GM21360 (cell line): ENCODE measurements at regions not wholly inside any gene's neighbourhood (a gene's known extent, or its start where the extent isn't known, plus 50 kb on each side); places are given as distances from the start of the nearest gene placed in this dataset.
"Not testable (repeated sequence)": the region's sequence is repeated elsewhere in the genome, so short reads cannot be mapped to it uniquely, and the experiment has no call there.

Experiments used
- ATAC-seq: cut with Tn5 transposase; IDR thresholded peaks from one replicate; pipeline ENCODE4 v1.9.1; 2021; ENCODE audit warnings: mild to moderate bottlenecking, moderate library complexity; ENCODE audit not compliant: unreplicated experiment

- no peak for ATAC-seq
These were observed 448.9 kb upstream of the PABPC4L start for GRCh38 chr4:134650461-134650860.

DNA sequence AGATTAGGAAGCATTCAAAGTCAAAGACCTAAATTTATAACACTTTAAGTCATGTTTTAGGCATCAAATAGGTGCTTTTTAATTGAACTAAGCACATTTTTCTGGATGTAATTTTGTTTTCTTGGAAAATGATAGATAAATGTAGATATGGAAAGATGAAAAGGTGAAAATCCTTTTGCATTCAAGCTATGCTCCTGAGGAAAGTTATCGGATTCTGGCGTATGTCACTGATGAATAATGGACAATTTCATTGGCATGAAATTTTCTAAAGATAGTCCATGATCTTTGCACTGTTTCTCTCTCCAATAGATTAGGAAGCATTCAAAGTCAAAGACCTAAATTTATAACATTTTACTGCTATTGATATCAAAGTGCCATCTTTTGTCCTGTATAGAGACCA, 444.2 kb upstream of the PABPC4L start:
- no peak for ATAC-seq

- ATAC-seq: no peak
These were observed 434.9 kb upstream of the PABPC4L start for GRCh38 chr4:134636338-134637051.

DNA sequence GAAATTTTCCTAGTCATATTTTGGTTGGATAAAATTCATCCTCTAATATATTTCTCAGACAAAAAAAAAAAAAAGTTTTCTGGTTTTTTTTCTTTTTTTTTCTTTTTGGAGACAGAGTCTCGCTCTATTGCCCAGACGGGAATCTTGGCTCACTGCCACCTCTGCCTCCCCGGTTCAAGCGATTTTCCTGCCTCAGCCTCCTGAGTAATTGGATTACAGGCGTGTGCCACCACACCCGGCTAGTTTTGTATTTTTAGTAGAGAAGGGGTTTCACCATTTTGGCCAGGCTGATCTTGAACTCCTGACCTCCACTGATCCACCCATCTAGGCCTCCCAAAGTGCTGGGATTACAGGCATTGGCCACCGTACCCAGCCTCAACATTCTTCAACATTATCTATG, 432.7 kb upstream of the PABPC4L start:
- no peak for ATAC-seq

GRCh38 chr4:134632056-134632455, 430.5 kb upstream of the PABPC4L start:
- ATAC-seq: no peak

DNA sequence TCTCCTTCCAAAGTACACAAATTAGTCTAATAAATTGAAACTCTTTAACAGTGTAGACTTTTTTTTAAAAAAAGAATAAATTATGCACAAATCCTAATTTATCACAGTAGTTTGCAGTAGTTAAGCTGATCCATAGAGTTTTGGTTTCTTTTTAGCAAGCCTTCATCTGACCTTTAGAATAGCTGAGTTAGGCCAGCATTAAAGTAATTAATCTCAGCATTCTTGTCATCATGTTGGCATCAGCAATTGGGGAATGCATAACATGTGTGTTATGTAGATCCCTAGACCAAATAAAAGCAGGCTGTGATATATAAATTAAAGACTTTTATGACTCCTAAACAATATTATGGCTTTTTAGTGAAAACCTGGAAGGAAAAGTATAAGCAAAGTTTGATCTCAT, 426.5 kb upstream of the PABPC4L start:
- no peak for ATAC-seq

DNA sequence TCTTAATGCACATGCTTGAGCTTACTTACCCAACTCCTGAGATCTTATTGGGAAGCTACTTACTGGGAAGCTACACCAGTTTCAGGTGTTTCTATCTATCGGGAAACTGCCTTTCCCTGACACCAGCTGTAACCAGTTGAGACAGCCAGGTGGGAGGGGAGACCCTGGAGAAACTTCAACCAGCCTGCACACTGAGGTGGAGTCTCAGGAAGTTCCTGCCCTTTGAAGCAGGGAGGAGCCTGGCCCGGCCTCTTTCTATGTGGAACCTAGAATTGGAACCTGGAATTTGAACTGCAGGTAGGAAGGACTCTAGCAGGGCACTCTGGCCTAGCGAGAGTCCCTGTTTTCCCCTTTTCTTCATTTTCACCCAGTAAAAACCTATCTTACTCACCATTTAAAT, 425.8 kb upstream of the PABPC4L start:
- ATAC-seq: no peak

DNA sequence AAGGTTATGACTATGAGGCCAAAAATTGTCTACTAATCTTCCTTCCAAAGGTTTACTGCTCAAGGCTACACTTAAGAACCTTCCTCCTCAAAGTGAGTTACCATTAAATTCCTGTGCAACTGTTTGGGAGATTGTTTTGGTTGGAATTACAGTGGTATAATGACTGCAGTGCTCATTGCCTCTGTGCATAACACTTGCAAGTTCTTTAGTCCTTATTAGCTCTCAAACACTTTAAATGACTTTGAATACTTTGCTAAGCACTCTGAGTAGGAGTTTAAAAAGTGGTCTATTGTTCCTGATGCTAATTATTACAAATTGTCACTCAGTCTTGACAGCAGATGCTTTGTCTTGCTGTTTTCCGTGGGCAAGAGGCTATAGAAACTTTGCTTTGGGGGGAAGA, 422.8 kb upstream of the PABPC4L start:
- no peak for ATAC-seq

DNA sequence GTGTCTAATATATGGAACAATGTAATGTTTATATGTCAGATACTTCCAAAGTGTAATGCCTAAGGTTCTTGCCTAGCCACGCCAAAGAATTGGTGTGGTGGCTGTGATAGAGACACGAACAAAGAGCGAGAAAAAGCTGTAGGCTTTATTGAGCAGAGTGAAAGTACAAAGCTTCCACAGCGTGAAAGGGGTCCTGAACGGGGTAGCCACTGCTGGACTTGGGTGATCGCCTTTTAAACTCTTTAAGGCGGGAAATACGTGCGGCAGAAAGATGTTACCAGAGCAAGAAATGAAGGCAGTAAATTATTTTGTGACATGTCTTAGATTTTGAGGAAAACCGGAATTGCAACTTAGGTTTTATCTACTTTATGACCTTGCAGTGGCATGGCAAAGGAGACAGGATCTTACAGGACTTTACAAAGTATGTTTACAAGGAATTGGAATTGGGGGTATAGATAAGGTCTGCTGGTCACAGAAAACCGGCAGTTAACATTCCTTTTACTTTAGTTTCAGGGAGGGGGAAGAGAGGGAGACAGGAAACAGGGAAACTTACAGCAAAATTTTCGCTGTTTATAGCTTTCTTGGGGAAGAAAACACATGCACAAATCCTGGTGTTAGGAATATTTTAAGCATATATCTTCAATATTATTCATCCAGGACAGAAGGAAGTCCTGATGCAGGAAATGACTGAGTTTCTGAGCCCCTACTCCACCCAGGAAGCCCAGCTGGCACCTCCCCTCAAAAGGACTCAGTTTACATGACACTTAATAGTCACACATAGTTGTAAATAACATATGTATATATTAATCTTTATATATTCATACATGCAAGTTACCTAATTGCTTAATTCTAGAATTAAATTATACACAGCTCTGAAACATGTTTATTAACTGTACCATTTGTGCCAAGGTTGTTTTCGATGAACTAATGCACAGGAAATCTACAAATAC, 421.3 kb upstream of the PABPC4L start:
- not testable (repeated sequence) for ATAC-seq

GRCh38 chr4:134622199-134622598, 420.6 kb upstream of the PABPC4L start:
- no peak for ATAC-seq

- ATAC-seq: not testable (repeated sequence)
These were observed 420.1 kb upstream of the PABPC4L start for GRCh38 chr4:134621715-134622114.

DNA sequence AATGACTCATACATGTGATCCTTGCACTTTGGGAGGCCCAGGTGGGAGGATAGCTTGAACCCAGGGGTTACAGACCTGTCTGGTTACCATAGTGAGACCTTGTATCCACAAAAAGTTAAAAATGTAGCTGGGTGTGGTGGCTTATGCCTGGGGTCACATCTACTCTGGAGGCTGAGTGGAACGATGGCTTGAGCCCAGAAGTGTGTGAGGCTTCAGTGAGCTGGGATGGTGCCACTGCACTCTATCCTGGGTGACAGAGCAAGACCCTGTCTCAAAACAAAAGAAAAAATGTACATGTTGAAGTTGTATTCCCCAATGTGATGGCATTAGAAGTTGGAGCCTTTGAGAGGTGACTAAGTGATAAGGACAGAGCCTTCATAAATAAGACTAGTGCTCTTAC, 409.4 kb upstream of the PABPC4L start:
- no peak for ATAC-seq

GRCh38 chr4:134610172-134610571, 408.6 kb upstream of the PABPC4L start:
- ATAC-seq: no peak

DNA sequence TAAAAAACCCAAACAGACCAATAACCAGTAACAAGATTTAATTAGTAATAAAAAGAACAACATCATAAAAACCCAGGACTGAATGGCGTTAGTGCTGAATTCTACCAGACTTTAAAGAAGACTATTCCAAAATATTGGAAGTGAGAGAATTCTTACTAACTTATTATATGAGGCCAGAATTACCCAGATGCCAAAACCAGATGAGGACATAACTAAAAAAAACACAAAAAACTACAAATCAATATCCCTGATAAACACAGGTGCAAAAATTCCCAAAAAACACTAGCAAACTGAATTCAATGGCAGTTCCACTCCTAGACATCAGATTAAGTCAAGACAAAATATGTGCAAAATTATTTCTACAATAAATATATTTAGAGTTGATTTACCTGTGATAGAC, 400.1 kb upstream of the PABPC4L start:
- no peak for ATAC-seq

DNA sequence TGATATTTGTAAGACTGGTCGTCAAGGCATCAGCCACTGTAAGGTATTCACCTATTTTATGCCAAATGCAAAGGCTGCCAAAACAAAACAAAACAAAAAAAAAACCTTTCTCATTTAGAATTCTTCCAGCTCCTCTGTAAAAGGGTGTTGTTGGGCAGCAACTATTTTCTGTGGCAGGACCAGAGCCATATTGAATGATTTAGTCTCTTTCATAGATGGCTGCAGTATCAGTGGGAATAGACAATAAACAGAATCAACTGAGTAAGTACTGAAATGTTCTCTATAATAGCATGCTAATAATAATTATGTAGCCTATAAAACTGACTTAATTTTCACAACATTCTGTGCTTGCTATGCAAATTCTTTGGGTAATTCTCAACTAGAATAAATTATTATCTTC, 389.7 kb upstream of the PABPC4L start:
- no peak for ATAC-seq

DNA sequence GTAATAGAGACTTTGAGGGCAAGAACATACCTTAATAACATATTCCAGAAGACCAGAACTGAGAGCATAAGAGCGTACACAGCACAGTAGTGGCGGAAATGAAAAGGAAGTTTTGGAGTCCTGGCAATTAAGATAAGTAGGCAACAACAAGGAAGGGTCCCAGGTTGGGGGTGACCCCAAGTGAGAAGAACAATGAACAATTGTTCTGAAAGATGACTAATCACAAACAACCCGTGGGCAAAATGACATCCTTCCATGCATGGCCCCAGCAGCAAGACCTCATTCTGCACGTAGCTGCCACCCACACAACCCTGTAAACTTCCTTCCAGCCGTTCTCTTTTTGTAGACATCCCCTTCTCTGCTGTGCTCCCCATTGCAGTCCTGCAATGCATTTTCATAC, 384.4 kb upstream of the PABPC4L start:
- no peak for ATAC-seq

DNA sequence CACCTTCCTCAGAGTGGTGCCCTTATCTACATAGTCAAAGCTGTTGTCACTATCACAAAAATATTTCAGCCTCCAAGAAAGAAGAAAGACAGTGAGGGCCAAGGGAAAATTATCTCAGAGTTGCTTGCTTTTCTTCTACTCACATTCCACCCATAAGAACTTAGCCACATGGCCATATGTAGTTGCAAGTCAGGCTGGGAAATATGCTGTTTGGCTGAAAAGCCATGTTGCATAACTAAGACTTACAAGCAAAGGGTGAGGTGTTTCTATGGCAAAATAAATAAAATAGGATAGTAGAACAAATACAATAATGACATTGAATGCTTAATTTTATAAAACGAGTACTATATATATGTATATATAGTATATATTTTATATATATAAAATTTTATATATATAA, 365.9 kb upstream of the PABPC4L start:
- no peak for ATAC-seq

DNA sequence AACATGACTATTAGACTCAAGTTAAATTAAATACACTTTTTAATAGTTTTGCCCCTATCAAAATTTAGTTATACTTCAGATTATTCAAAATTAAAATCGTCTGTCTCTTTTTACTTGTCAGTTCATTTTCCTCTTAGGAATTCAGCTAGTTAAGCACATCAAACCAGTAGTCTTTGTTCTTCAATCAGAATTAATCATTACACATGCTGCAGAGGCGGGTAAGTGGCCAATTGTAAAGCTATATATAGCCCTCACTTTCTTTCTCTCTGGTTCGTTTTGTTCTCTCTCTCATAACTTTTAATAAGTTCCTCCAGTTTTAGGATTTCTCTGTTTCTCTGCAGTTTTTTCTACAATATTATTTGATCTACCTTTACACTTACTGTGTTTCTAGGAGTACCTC, 359.1 kb upstream of the PABPC4L start:
- no peak for ATAC-seq

DNA sequence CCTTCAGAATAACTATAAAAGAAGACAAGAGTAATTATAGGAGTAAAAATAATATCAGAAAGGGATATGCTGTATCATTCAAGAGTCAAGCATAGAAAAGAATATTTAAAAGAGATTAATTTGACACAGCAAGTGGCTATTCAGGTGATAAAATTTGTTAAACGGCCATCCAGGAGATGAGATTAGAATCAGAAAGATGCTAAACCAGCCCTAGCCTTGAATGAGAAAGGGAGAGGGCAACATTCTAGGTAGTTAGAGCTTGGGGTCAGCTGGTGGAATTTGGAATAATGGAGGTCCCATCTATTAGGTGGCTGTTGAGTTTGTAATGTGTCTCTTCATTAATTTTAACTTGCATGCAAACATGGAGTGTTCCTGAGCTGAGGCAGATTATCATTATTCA, 350.5 kb upstream of the PABPC4L start:
- no peak for ATAC-seq

DNA sequence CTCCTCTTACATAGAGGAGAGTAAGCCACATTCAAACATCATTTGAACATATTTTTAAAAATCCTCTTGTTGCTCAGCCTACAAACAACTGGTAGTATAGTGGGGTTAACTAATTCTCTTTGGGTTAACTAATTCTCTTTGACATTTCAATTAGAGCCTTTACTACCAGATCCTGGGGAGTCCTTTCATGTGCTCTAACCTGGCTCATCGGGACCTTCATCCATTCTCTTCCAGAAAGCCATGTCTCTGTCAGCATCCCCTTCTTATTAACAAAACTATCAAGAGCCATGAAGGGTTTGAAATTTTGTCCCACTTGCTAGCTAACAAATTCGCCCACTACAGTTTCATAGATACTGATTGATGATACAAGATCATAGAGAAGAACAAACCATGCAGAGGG, 349.8 kb upstream of the PABPC4L start:
- no peak for ATAC-seq

DNA sequence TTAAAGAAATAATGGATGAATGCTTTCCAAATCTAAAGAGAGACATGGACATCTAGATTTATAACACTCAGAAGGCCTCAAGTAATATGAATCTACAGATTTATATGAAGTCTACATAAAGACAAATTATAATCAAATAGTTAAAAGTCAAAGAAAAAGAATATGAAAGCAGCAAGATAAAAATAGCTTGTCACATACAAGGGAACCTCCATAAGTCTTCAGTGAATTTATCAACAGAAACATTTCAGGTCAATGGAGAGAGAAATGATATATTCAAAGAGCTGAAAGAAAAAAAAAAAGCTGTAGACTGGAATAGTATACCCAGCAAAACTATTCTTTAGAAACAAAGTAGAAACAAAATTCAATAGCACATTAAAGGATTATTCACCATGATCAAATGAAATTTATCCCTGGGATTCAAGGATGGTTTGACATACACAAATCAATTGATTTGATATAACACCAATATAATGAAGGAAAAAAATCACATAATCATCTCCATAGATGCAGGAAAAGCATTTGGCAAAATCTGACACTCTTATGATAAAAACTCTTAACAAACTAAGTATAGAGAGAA, 346.6 kb upstream of the PABPC4L start:
- no peak for ATAC-seq

DNA sequence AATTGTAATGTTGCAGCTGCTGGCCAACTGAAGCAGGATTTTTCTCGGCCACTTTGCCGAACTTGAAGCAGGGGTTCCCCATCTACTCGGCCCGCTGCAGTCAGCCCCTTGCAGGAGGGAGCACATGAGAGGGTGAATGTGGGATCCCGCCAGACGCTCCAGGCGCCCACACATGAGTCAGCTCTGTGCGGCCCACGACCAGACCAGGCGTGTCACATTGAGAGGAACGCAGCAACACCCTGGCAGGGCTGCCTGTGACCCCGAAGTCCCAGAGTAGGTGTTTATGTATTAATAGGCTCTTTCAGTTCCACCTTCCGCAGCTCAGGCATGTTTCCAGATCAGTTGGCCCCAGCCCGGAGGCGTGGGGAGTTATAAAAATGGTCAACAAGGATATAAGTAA, 344.7 kb upstream of the PABPC4L start:
- ATAC-seq: no peak
